PFSK-1 (cell line): ENCODE measurements at regions not wholly inside any gene's neighbourhood (a gene's known extent, or its start where the extent isn't known, plus 50 kb on each side); places are given as distances from the start of the nearest gene placed in this dataset.

Source experiments
- FOXP2 ChIP-seq: optimal IDR thresholded peaks from 2 replicates; pipeline ENCODE3; 2011; ENCODE audit warnings: borderline replicate concordance, control low read depth, inconsistent platforms; ENCODE audit not compliant: insufficient read depth; ENCODE audit errors: extremely low read length, extremely low read depth
- POLR2AphosphoS5 ChIP-seq: IDR thresholded peaks from 2 replicates; pipeline ENCODE4 v1.6.1; 2012; ENCODE audit warnings: low read depth, mild to moderate bottlenecking, control low read depth, low read length, moderate library complexity
- SIN3A ChIP-seq: IDR thresholded peaks from 2 replicates; pipeline ENCODE4 v1.6.1; 2012; ENCODE audit warnings: mild to moderate bottlenecking, low read length, moderate library complexity, borderline replicate concordance; ENCODE audit not compliant: insufficient read depth
- TAF1 ChIP-seq: IDR thresholded peaks from 2 replicates; pipeline ENCODE4 v1.6.1; 2012; ENCODE audit warnings: low read length, control low read depth, borderline replicate concordance; ENCODE audit not compliant: insufficient read depth

GRCh38 chr2:176391148-176391419 is 121.8 kb downstream of the MTX2 start:
- no peak for TF ChIP-seq SIN3A
- no peak for TF ChIP-seq POLR2AphosphoS5
- no peak for TF ChIP-seq TAF1
- no peak for TF ChIP-seq FOXP2
